ENCODE measurements at regions not wholly inside any gene's neighbourhood (a gene's known extent, or its start where the extent isn't known, plus 50 kb on each side); places are given as distances from the start of the nearest gene placed in this dataset.

DNA sequence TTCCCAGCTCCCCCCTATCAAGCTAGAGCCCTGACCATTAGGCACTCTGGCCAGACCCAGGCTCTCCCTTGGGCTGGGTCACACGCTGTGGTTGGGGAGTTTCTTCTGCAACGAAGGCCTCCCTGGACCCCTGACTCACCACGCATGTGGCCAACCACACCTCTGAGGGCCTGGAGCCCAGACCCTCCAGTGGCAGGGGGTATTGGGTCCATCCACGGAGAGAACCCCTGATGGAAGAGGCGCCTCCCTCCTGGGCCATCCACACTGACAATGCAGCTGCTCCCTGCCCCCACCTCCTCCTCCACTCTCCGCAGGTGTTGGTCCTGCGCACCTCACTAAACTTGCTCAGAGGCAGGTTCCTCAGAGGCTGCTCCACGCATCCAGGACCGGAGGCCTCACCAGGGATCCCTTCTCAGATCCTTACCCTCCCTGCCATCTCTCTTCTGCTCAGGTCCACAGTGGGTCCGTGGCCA, 125.4 kb downstream of the RNASET2 start:
- Histone ChIP-seq H2BK15ac (ENCODE audit: low read depth, low read length) (no peak overlapping the region), H2BK20ac (ENCODE audit: low read depth, low read length, poor library complexity, severe bottlenecking) (no peak overlapping the region), H2BK12ac (ENCODE audit: insufficient read length, low read depth, low read length) (no peak overlapping the region), H3K79me1 (ENCODE audit: insufficient read depth, low read depth, low read length, poor library complexity, severe bottlenecking) (no peaks in the 10 kb centered on the region), H3K9me3 (ENCODE audit: control insufficient read depth, low read depth, low read length) (no peaks in the 10 kb centered on the region), H3K79me2 (ENCODE audit: insufficient read depth, low read length) (no peaks in the 10 kb centered on the region), H3K18ac (ENCODE audit: insufficient read length, low read depth, low read length) (no peak overlapping the region), H3T11ph (ENCODE audit: low read length) (no peak overlapping the region), H2AK5ac (ENCODE audit: insufficient read length, low read length) (no peak overlapping the region), H3K4ac (ENCODE audit: low read depth, low read length) (no peak overlapping the region), H3K56ac (ENCODE audit: insufficient read length, low read depth, low read length) (no peak overlapping the region), H3K14ac (ENCODE audit: insufficient read depth, low read length) (no peak overlapping the region), H3K9ac (ENCODE audit: extremely low read depth, insufficient read length, low read length) (no peak overlapping the region), H4K5ac (ENCODE audit: insufficient read length, low read depth, low read length) (no peak overlapping the region), H4K20me1 (ENCODE audit: control insufficient read depth, insufficient read depth, insufficient read length) (no peaks in the 10 kb centered on the region), H3K4me2 (ENCODE audit: insufficient read depth, insufficient read length, low read length) (no peak overlapping the region), H4K8ac (replicated peaks; ENCODE audit: insufficient read length, low read depth, low read length) (no peak overlapping the region), H3K27ac (ENCODE audit: insufficient read length, low read depth, low read length) (no peak overlapping the region), H3K23ac (ENCODE audit: insufficient read length, low read depth, low read length) (no peak overlapping the region), H2BK5ac (ENCODE audit: insufficient read length, low read length) (no peak overlapping the region), H3K27me3 (ENCODE audit: insufficient read depth, low read length) (no peaks in the 10 kb centered on the region), H4K91ac (ENCODE audit: insufficient read length, low read depth, low read length) (no peak overlapping the region), H2BK120ac (ENCODE audit: low read depth, low read length, poor library complexity, severe bottlenecking) (no peak overlapping the region), H2AFZ (ENCODE audit: low read length) (no peak overlapping the region), H3K4me1 (ENCODE audit: insufficient read depth, low read length) (no peaks in the 10 kb centered on the region), H3K23me2 (ENCODE audit: insufficient read length, low read depth, low read length, poor library complexity, severe bottlenecking) (no peaks in the 10 kb centered on the region)
- no peak overlapping the region for H3K4me3 Mint-ChIP-seq
- peak overlapping the region in 1 of 3 experiments; percentile 56; a peak in 1 of 7 replicates for H3K27ac Mint-ChIP-seq
- WGBS (ENCODE audit: extremely low coverage, insufficient read length, low lambda C conversion rate) = no CpG with 5 or more reads among the region's 10 CpGs
- H3K27me3 Mint-ChIP-seq (ENCODE audit: low read depth) = no peaks in the 10 kb centered on the region
- no peak for DNase-seq
- TF ChIP-seq, protein P1, sequence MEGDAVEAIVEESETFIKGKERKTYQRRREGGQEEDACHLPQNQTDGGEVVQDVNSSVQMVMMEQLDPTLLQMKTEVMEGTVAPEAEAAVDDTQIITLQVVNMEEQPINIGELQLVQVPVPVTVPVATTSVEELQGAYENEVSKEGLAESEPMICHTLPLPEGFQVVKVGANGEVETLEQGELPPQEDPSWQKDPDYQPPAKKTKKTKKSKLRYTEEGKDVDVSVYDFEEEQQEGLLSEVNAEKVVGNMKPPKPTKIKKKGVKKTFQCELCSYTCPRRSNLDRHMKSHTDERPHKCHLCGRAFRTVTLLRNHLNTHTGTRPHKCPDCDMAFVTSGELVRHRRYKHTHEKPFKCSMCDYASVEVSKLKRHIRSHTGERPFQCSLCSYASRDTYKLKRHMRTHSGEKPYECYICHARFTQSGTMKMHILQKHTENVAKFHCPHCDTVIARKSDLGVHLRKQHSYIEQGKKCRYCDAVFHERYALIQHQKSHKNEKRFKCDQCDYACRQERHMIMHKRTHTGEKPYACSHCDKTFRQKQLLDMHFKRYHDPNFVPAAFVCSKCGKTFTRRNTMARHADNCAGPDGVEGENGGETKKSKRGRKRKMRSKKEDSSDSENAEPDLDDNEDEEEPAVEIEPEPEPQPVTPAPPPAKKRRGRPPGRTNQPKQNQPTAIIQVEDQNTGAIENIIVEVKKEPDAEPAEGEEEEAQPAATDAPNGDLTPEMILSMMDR (conservative IDR thresholded peaks at IDR 0.05) = no peak
- H3K9me3 Mint-ChIP-seq = no peaks in the 10 kb centered on the region
- no peaks in the 10 kb centered on the region for H3K36me3 Mint-ChIP-seq (ENCODE audit: insufficient read depth in 1 of 3, low read depth in 3 of 3)
- peaks cover 3 to 4% of the 10 kb centered on the region in 2 experiments; a peak in 2 of 4 replicates for H3K4me1 Mint-ChIP-seq

All from H9 (cell line).